HFFc6 (cell line): ENCODE measurements at regions not wholly inside any gene's neighbourhood (a gene's known extent, or its start where the extent isn't known, plus 50 kb on each side); places are given as distances from the start of the nearest gene placed in this dataset.

Experiments
- DNase-seq: peaks from one replicate; pipeline ENCODE4 v3.0.0-alpha.2; 2018
- H3K27ac Mint-ChIP-seq: 2 replicates; pipeline ENCODE4 v1.8.0; 2020; ENCODE audit warnings: mild to moderate bottlenecking, mixed read lengths
- H3K27me3 Mint-ChIP-seq: 2 replicates; pipeline ENCODE4 v1.8.0; 2021; ENCODE audit warnings: mild to moderate bottlenecking, moderate library complexity, mixed read lengths; ENCODE audit not compliant: insufficient read depth
- H3K36me3 Mint-ChIP-seq: 2 replicates; pipeline ENCODE4 v1.8.0; 2021; ENCODE audit warnings: low read depth, mixed read lengths
- H3K4me1 Mint-ChIP-seq: 2 replicates; pipeline ENCODE4 v1.8.0; 2020; ENCODE audit warnings: low read depth, mixed read lengths
- H3K4me3 Mint-ChIP-seq: 2 replicates; pipeline ENCODE4 v1.8.0; 2020; ENCODE audit warnings: mild to moderate bottlenecking, moderate library complexity, mixed read lengths
- H3K9me3 Mint-ChIP-seq: 2 replicates; pipeline ENCODE4 v1.8.0; 2020; ENCODE audit warnings: mild to moderate bottlenecking, mixed read lengths
- CTCF ChIP-seq: fragments of 200-600 bp; sonication (generic); IDR thresholded peaks from 2 replicates; pipeline ENCODE4 v1.5.0; 2021; ENCODE audit warnings: antibody characterized with exemption, mild to moderate bottlenecking

GRCh38 chr12:67430708-67431335 is 161.7 kb downstream of the CAND1 start:
- Mint-ChIP-seq H3K27me3 (no peaks in the 10 kb centered on the region; the same call in 1 of the 2 replicates), H3K27ac (peak overlapping the region; percentile 59), H3K4me3 (no peak overlapping the region), H3K9me3 (no peaks in the 10 kb centered on the region), H3K36me3 (peaks cover 6% of the 10 kb centered on the region; the same call in 1 of the 2 replicates), H3K4me1 (peaks cover 93% of the 10 kb centered on the region)
- no peak for DNase-seq
- no peak for TF ChIP-seq CTCF

- no peaks in the 10 kb centered on the region for H3K9me3 Mint-ChIP-seq
- H3K27ac Mint-ChIP-seq = peak overlapping the region; percentile 59
Observed at GRCh38 chr12:67431411-67432020, 162.4 kb downstream of the CAND1 start.

GRCh38 chr12:67433385-67434175 is 164.4 kb downstream of the CAND1 start:
- peak overlapping the region; percentile 11; the same call in 1 of the 2 replicates for H3K27ac Mint-ChIP-seq
- H3K4me3 Mint-ChIP-seq = no peak overlapping the region
- no peak for TF ChIP-seq CTCF
- H3K36me3 Mint-ChIP-seq = no peaks in the 10 kb centered on the region
- H3K9me3 Mint-ChIP-seq = no peaks in the 10 kb centered on the region
- peak; percentile 52 for DNase-seq
- peaks cover 85% of the 10 kb centered on the region for H3K4me1 Mint-ChIP-seq
- no peaks in the 10 kb centered on the region; the same call in 1 of the 2 replicates for H3K27me3 Mint-ChIP-seq

More at GRCh38 chr12:67431411-67432020, 162.4 kb downstream of the CAND1 start:
- H3K4me1 Mint-ChIP-seq = peaks cover 93% of the 10 kb centered on the region
- no peak overlapping the region for H3K4me3 Mint-ChIP-seq
- no peaks in the 10 kb centered on the region; the same call in 1 of the 2 replicates for H3K27me3 Mint-ChIP-seq
- H3K36me3 Mint-ChIP-seq = peaks cover 6% of the 10 kb centered on the region; the same call in 1 of the 2 replicates
- DNase-seq = peak; percentile 40
- no peak for TF ChIP-seq CTCF

GRCh38 chr12:67434671-67435370 is 165.7 kb downstream of the CAND1 start:
- peak; percentile 97 for DNase-seq
- Mint-ChIP-seq H3K9me3 (no peaks in the 10 kb centered on the region), H3K27ac (peak overlapping the region; percentile 88), H3K36me3 (peaks cover 5% of the 10 kb centered on the region; the same call in 1 of the 2 replicates), H3K4me3 (peak overlapping the region; percentile 67), H3K27me3 (no peaks in the 10 kb centered on the region; the same call in 1 of the 2 replicates), H3K4me1 (peaks cover 75% of the 10 kb centered on the region)
- TF ChIP-seq CTCF = no peak

- Mint-ChIP-seq H3K27ac (peak overlapping the region; percentile 88), H3K4me3 (peak overlapping the region; percentile 15; the same call in 1 of the 2 replicates), H3K27me3 (no peaks in the 10 kb centered on the region), H3K36me3 (peaks cover 5% of the 10 kb centered on the region; the same call in 1 of the 2 replicates), H3K4me1 (peaks cover 65% of the 10 kb centered on the region), H3K9me3 (no peaks in the 10 kb centered on the region)
- DNase-seq = no peak
- TF ChIP-seq CTCF = no peak
Observed at GRCh38 chr12:67436230-67436629, 167.1 kb downstream of the CAND1 start.
